ENCODE measurements at regions not wholly inside any gene's neighbourhood (a gene's known extent, or its start where the extent isn't known, plus 50 kb on each side); places are given as distances from the start of the nearest gene placed in this dataset.

- TF ChIP-seq CTCF (IDR thresholded peaks at IDR 0.05) (no peak), REST (IDR thresholded peaks at IDR 0.05; ENCODE audit: insufficient read depth in 1 of 2, low read depth in 2 of 2, low read length in 1 of 2) (no peak), TCF7L2 (IDR thresholded peaks at IDR 0.05; ENCODE audit: low read depth, low read length) (no peak), POLR2AphosphoS5 (IDR thresholded peaks at IDR 0.05; ENCODE audit: low read depth, low read length) (no peak), SIN3A (IDR thresholded peaks at IDR 0.05; ENCODE audit: borderline replicate concordance, insufficient read depth, low read depth, low read length) (no peak)
These were observed 95.0 kb downstream of the S1PR1 start for GRCh38 chr1:101331794-101332193.

Measured in Panc1 (cell line).